Epithelial cell of prostate (primary cell): ENCODE measurements at regions not wholly inside any gene's neighbourhood (a gene's known extent, or its start where the extent isn't known, plus 50 kb on each side); places are given as distances from the start of the nearest gene placed in this dataset.
"Not testable (repeated sequence)": the region's sequence is repeated elsewhere in the genome, so short reads cannot be mapped to it uniquely, and the experiment has no call there.

Experiments
- DNase-seq: peaks from one replicate; pipeline ENCODE4 v3.0.0-alpha.2; 2011; ENCODE audit warnings: low read depth, low spot score
- H3K27ac ChIP-seq: fragments of 450-650 bp; 2 replicates; pipeline ENCODE4 v1.5.1; 2017; ENCODE audit warnings: mild to moderate bottlenecking

DNA sequence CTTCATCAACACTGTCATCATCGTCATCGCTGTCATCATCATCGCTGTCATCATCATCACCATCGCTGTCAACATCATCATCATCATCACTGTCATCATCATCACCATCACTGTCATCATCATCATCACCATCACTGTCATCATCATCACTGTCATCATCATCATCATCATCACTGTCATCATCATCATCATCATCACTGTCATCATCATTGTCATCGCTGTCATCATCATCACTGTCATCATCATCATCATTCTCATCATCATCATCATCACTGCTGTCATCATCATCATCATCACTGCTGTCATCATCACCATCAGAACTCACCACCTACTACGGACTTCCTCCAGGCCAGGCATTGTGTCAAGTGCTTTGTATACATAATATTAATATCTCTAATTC, 160.6 kb downstream of the AIPL1 start:
- DNase-seq = no peak

GRCh38 chr17:6269478-6269877, 165.4 kb downstream of the AIPL1 start:
- no peak overlapping the region for H3K27ac ChIP-seq
- DNase-seq = no peak

More for the DNA sequence above, 160.6 kb downstream of the AIPL1 start:
- H3K27ac ChIP-seq = no peak overlapping the region

DNA sequence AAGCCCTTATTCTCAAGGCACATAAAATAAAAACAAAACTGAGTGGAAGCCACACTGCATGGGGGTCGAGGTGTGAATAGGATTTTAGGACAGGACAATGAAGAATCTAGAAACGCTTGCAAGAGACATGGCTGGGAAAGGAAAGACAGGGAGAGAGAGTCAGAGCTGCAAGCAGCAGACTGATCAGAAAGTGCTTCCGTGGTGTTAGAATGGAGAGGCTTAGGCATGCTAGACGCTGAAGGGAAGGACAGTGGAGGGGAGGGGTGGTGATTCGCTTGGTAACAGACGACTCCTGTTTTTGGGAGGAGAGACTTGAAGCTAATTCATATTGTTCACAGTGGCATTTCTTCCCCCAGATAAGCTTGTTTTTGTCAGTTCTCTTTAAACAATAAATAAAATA, 173.5 kb downstream of the AIPL1 start:
- DNase-seq = no peak
- H3K27ac ChIP-seq = no peak overlapping the region

DNA sequence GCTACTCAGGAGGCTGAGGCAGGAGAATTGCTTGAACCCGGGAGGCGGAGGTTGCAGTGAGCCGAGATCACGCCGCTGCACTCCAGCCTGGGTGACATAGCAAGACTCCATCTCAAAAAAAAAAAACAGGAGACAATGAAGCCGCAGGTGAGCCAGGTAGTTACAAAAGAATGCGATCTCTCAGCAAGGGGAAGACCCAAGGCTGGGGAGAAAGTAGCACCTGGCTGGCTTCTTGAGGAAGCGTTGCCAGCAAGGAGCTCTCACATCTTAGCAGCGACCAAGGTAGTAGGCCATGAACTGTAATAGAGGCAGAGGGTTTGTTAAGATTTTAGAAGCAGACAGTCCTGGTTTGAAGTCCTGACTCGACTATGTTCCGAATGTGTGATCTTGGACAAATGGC, 175.0 kb downstream of the AIPL1 start:
- H3K27ac ChIP-seq = no peak overlapping the region

GRCh38 chr17:6257336-6257735, 177.6 kb downstream of the AIPL1 start:
- H3K27ac ChIP-seq = peak overlapping the region; percentile 76
- no peak for DNase-seq

More for the DNA sequence above, 175.0 kb downstream of the AIPL1 start:
- DNase-seq = no peak

GRCh38 chr17:6255322-6255721, 179.6 kb downstream of the AIPL1 start:
- DNase-seq = no peak
- H3K27ac ChIP-seq = no peak overlapping the region

DNA sequence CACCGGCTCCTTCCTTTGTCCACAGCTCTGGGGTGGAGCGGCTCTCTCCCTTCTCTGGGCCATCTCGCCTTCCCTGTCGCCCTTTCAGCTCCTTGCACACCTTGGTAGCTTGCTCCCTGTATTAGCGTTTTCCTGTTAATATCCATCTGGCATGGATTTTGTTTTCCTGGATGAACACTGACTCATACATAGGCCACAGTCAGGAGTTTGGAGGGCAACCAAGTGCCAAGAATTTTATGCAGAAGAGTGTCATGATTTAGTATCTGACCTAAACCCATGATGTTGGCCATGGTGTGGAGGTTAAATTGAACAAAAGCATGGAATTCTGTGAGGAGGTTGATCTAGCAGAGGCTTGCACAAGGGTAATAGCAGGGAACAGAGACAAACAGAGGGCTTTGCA, 180.9 kb downstream of the AIPL1 start:
- no peak overlapping the region for H3K27ac ChIP-seq

GRCh38 chr17:6251640-6252039, 181.5 kb downstream of the WSCD1 start:
- not testable (repeated sequence) for DNase-seq, H3K27ac ChIP-seq

More for the DNA sequence above, 180.9 kb downstream of the AIPL1 start:
- no peak for DNase-seq

- H3K27ac ChIP-seq = no peak overlapping the region
- DNase-seq = no peak
Measured at GRCh38 chr17:6249732-6250131, 179.6 kb downstream of the WSCD1 start.

GRCh38 chr17:6248061-6248460, 177.9 kb downstream of the WSCD1 start:
- DNase-seq = no peak
- no peak overlapping the region for H3K27ac ChIP-seq

DNA sequence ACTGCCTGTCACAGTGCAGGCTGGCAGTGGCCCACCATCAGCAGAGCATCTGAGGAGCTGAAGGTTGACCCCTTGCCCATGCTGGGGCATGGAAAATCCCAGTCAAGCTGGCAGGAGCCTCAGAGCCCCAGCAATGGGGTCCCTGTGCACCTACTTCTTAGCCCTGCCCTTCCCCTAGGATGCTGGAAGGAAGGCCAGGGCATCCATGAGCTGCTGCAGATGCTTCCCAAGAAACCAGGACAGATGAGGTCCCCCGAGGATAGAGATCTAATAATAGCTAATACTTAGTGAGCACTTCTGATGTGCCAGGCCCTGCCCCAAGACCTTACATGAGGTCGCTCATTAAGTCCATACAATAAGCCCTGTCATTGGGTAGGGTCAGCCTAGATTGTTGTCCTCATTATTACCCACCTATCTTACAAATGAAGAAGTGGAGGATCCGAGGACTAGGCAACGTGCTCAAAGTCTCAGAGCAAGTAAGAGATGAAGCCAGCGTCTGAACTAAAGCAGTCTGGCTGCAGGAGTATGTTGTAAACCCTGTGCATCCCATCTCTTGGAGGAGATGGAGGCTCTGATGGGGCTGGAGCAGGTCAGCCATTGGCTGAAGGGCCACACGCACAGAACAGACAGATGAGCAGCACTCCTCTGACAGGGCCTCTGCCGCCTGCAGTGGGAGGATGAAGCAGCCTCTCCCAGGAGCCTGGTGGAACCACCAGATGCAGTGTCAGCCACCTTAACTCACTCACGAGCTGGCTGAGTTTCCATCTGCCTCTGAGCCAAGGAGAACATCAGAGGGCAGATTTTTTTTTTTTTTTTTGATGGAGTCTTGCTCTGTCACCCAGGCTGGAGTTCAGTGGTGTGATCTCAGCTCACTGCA, 175.4 kb downstream of the WSCD1 start:
- no peak for DNase-seq
- no peak overlapping the region for H3K27ac ChIP-seq

- DNase-seq = peak; percentile 52
- no peak overlapping the region for H3K27ac ChIP-seq
Measured at GRCh38 chr17:6244796-6245195, 174.6 kb downstream of the WSCD1 start.

DNA sequence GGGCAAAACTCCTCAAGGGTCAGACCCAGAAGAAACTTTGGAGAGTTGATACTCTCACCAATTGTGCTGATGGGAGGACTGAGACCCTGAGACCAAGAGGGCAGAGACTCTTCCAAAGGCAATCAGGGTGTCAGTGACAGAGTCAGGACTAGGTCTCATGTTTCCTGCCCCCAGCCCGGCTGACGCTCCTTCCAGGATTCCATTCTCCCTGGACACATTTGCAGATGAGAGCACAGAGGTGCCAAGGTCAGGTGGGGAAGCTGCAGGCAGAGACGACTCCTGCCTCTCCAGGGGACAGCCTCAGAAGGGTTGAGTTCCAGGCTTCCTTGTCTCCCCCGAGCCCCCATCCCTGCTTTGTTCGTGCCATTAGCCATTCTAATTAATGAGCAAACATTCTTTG, 174.1 kb downstream of the WSCD1 start:
- no peak overlapping the region for H3K27ac ChIP-seq
- DNase-seq = no peak

- no peak overlapping the region for H3K27ac ChIP-seq
- DNase-seq = no peak
Measured at GRCh38 chr17:6243186-6243585, 173.0 kb downstream of the WSCD1 start.

GRCh38 chr17:6241996-6242395, 171.8 kb downstream of the WSCD1 start:
- H3K27ac ChIP-seq = no peak overlapping the region

GRCh38 chr17:6241381-6241780, 171.2 kb downstream of the WSCD1 start:
- H3K27ac ChIP-seq = no peak overlapping the region
- no peak for DNase-seq

More at GRCh38 chr17:6241996-6242395, 171.8 kb downstream of the WSCD1 start:
- DNase-seq = no peak

DNA sequence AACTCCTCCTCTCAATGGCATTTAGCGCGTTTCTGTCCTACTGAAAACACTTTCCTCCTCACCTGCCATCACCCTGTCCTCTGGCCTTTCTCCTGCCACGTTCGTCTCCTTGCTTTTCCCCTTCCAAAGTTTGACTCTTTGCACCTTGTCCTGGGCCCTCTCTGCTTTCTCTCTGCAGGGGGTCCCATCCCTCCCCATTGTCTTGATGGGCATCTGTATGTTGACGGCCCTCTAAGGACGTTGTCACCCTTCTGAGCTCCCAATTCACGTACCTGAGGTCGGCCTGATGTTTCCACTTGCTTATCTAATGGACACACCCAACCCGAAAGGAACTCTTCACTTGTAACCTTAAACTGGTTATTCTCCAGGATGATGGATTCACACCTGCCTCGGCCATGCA, 170.4 kb downstream of the WSCD1 start:
- H3K27ac ChIP-seq = no peak overlapping the region
- no peak for DNase-seq

DNA sequence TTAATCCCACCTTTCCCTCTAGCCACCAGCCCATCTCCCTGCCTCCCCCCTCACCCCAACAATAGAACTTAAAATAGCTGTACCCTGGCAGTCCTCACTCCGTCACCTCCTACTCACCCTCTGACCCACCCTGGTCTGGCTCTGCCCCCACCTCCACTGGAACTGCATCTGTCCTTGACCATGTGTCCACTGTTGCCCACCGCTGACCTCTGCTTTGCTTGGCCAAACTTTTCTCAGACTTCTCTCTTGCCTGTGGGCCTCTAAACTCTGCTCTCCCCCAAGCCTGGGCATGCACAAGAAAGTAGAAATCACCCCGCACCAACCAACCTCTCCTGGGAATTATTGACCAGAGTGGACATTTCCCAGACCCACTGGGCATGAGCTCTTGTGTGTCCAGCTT, 169.8 kb downstream of the WSCD1 start:
- DNase-seq = no peak
- H3K27ac ChIP-seq = peak overlapping the region; percentile 28

DNA sequence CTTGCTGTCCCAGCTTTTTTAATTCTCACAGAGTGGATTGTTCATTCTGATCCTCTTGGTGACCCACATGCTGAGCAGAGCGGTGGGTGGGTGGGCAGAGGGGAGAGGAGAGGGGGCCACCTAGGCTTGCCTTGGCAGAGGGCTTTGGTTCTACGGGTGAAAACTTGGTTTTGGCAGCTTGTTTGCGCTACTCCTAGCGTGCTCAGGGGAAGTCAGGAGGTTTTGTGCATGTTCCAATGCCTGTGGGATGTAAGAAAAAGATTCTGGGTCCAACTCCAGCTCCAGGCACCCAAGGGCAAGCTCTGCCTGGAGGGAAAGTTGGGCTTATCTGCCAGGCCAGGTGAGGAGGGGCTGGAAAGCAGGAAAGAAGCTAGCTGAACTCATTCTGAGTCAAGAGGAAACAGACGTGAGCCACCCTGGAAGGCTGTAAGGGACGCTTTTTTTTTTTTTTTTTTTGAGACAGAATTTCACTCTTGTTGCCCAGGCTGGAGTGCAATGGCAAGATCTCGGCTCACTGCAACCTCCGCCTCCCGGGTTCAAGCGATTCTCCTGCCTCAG, 169.1 kb downstream of the WSCD1 start:
- DNase-seq = no peak
- peak overlapping the region; percentile 28 for H3K27ac ChIP-seq

GRCh38 chr17:6233856-6234255, 163.7 kb downstream of the WSCD1 start:
- H3K27ac ChIP-seq = no peak overlapping the region
- no peak for DNase-seq

GRCh38 chr17:6233339-6233738, 163.2 kb downstream of the WSCD1 start:
- no peak overlapping the region for H3K27ac ChIP-seq
- no peak for DNase-seq

- no peak for DNase-seq
Measured at GRCh38 chr17:6232732-6233101, 162.5 kb downstream of the WSCD1 start.

More at GRCh38 chr17:6232732-6233101, 162.5 kb downstream of the WSCD1 start:
- H3K27ac ChIP-seq = peak overlapping the region; percentile 71
